OCI-LY3 (cell line): ENCODE measurements at regions not wholly inside any gene's neighbourhood (a gene's known extent, or its start where the extent isn't known, plus 50 kb on each side); places are given as distances from the start of the nearest gene placed in this dataset.

Source experiments
- EZH2phosphoT487 ChIP-seq: fragments of 200-600 bp; shearing (Covaris generic); IDR thresholded peaks from 2 replicates; pipeline ENCODE4 v1.6.1; 2018; ENCODE audit warnings: antibody characterized with exemption, mixed run types, low read depth
- TF ChIP-seq, protein P1 (sequence below): fragments of 200-600, 300-600 bp; sonication (generic); IDR thresholded peaks from 2 replicates; pipeline ENCODE4 v1.5.1; 2014; ENCODE audit warnings: antibody characterized with exemption, low read length, low read depth

DNA sequence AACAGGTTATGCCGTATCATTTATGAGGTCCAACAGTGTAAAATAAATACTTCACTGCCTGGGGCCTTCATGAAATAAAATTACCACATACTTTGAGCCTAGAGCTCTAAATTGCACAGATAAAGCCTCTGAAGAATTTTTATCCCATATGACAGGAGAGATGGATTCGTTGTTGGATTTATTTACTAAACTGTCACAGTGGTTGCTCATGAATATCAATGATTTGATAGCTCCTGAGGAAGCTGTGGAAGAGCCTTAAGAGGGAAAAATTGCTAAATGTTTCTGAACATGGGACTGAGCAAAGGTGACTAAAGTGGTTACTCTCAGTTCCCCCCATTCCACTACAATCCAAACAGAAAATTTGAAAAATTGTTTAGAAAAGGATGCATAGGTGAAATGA lies 558.9 kb upstream of the IL12A start:
- TF ChIP-seq, protein P1, sequence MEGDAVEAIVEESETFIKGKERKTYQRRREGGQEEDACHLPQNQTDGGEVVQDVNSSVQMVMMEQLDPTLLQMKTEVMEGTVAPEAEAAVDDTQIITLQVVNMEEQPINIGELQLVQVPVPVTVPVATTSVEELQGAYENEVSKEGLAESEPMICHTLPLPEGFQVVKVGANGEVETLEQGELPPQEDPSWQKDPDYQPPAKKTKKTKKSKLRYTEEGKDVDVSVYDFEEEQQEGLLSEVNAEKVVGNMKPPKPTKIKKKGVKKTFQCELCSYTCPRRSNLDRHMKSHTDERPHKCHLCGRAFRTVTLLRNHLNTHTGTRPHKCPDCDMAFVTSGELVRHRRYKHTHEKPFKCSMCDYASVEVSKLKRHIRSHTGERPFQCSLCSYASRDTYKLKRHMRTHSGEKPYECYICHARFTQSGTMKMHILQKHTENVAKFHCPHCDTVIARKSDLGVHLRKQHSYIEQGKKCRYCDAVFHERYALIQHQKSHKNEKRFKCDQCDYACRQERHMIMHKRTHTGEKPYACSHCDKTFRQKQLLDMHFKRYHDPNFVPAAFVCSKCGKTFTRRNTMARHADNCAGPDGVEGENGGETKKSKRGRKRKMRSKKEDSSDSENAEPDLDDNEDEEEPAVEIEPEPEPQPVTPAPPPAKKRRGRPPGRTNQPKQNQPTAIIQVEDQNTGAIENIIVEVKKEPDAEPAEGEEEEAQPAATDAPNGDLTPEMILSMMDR = no peak
- no peak for TF ChIP-seq EZH2phosphoT487
